GM12891 (cell line): ENCODE measurements at regions not wholly inside any gene's neighbourhood (a gene's known extent, or its start where the extent isn't known, plus 50 kb on each side); places are given as distances from the start of the nearest gene placed in this dataset.

Experiments used
- DNase-seq: peaks from one replicate; pipeline ENCODE4 v3.0.0; 2011; ENCODE audit warnings: low spot score; ENCODE audit not compliant: insufficient read length
- FAIRE-seq: peaks from 2 replicates; lab custom pipeline; 2011; peaks lifted over from hg19 to GRCh38; lab: Jason Lieb, UNC
- PAX5 ChIP-seq: IDR thresholded peaks from 2 replicates; pipeline ENCODE4 v1.6.1; 2011; ENCODE audit warnings: low read length, moderate library complexity, mild to moderate bottlenecking; ENCODE audit not compliant: insufficient read depth, severe bottlenecking
- POLR2A ChIP-seq: IDR thresholded peaks from 2 replicates; pipeline ENCODE4 v1.6.1; 2011; ENCODE audit warnings: low read depth, low read length, control low read depth
- POLR2AphosphoS5 ChIP-seq: IDR thresholded peaks from 2 replicates; pipeline ENCODE4 v1.6.1; 2011; ENCODE audit warnings: low read depth, low read length, control low read depth
- POU2F2 ChIP-seq: IDR thresholded peaks from 2 replicates; pipeline ENCODE4 v1.6.1; 2011; ENCODE audit warnings: low read depth, mild to moderate bottlenecking, control low read depth, low read length, moderate library complexity
- SPI1 ChIP-seq: IDR thresholded peaks from 2 replicates; pipeline ENCODE4 v1.6.1; 2011; ENCODE audit warnings: low read depth, low read length, control low read depth
- TAF1 ChIP-seq: IDR thresholded peaks from 2 replicates; pipeline ENCODE4 v1.6.1; 2011; ENCODE audit warnings: low read depth, low read length, control low read depth

- TF ChIP-seq SPI1: no peak
- no peak for TF ChIP-seq POLR2AphosphoS5
- no peak for TF ChIP-seq TAF1
- FAIRE-seq (no peak), DNase-seq (no peak)
Observed at GRCh38 chr5:173443971-173444370, 115.8 kb upstream of the STC2 start.

GRCh38 chr5:173441053-173441628 is 112.9 kb upstream of the STC2 start:
- TF ChIP-seq POLR2AphosphoS5 (no peak), TAF1 (no peak), SPI1 (no peak), PAX5 (no peak), POLR2A (no peak), POU2F2 (no peak)
- DNase-seq (no peak), FAIRE-seq (no peak)

- TF ChIP-seq SPI1 (no peak), POLR2AphosphoS5 (no peak), POU2F2 (no peak), TAF1 (no peak), POLR2A (no peak), PAX5 (no peak)
- FAIRE-seq: no peak
- DNase-seq: no peak
Observed at GRCh38 chr5:173438951-173439350, 110.7 kb upstream of the STC2 start.

- DNase-seq: no peak
- no peak for FAIRE-seq
- no peak for TF ChIP-seq POLR2A
- TF ChIP-seq SPI1: no peak
- no peak for TF ChIP-seq POU2F2
- no peak for TF ChIP-seq POLR2AphosphoS5
- no peak for TF ChIP-seq TAF1
- no peak for TF ChIP-seq PAX5
Observed at GRCh38 chr5:173435447-173435846, 107.2 kb upstream of the STC2 start.

- TF ChIP-seq POLR2A (no peak), PAX5 (no peak), SPI1 (no peak)
- no peak for FAIRE-seq
- no peak for DNase-seq
Observed at GRCh38 chr5:173434270-173434669, 106.1 kb upstream of the STC2 start.

- FAIRE-seq (no peak), DNase-seq (no peak)
- TF ChIP-seq PAX5 (no peak), POLR2AphosphoS5 (no peak), POLR2A (no peak)
Observed at GRCh38 chr5:173430394-173430793, 102.2 kb upstream of the STC2 start.

- TF ChIP-seq TAF1 (no peak), POU2F2 (no peak), POLR2A (no peak), PAX5 (no peak), SPI1 (no peak), POLR2AphosphoS5 (no peak)
- FAIRE-seq: no peak
- DNase-seq: no peak
Observed at GRCh38 chr5:173429489-173430150, 101.4 kb upstream of the STC2 start.

- no peak for TF ChIP-seq POU2F2
- no peak for TF ChIP-seq TAF1
- DNase-seq (no peak), FAIRE-seq (no peak)
Observed at GRCh38 chr5:173423452-173424117, 95.4 kb upstream of the STC2 start.

- FAIRE-seq (no peak), DNase-seq (no peak)
Observed at GRCh38 chr5:173420108-173420507, 91.9 kb upstream of the STC2 start.

GRCh38 chr5:173413471-173413982 is 85.3 kb upstream of the STC2 start:
- no peak for FAIRE-seq
- TF ChIP-seq PAX5 (no peak), TAF1 (no peak), POLR2AphosphoS5 (no peak), POLR2A (no peak), POU2F2 (no peak), SPI1 (no peak)
- DNase-seq: no peak

More at GRCh38 chr5:173420108-173420507, 91.9 kb upstream of the STC2 start:
- no peak for TF ChIP-seq SPI1
- TF ChIP-seq PAX5: no peak
- TF ChIP-seq TAF1: no peak
- TF ChIP-seq POLR2AphosphoS5: no peak

- DNase-seq (no peak), FAIRE-seq (no peak)
- TF ChIP-seq POLR2A: no peak
- TF ChIP-seq PAX5: no peak
- no peak for TF ChIP-seq POU2F2
- no peak for TF ChIP-seq POLR2AphosphoS5
- TF ChIP-seq TAF1: no peak
- TF ChIP-seq SPI1: no peak
Observed at GRCh38 chr5:173412566-173412965, 84.4 kb upstream of the STC2 start.
